ENCODE measurements at regions not wholly inside any gene's neighbourhood (a gene's known extent, or its start where the extent isn't known, plus 50 kb on each side); places are given as distances from the start of the nearest gene placed in this dataset.

GRCh38 chr20:50295762-50296449 lies 105.3 kb downstream of the CEBPB start:
- no peak for TF ChIP-seq JUND (IDR thresholded peaks at IDR 0.05; ENCODE audit: low read depth)
- peak in 1 of 2 experiments; percentile 50 for DNase-seq (ENCODE audit: low read depth in 1 of 2, low spot score in 1 of 2)
- in situ Hi-C loops (cut with HindIII; ENCODE audit: low pct_unique_long_range_greater_than_20kb, low sequenced_read_pairs), result no loop called here

- in situ Hi-C loops (cut with HindIII; ENCODE audit: low pct_unique_long_range_greater_than_20kb, low sequenced_read_pairs), result no loop called here
These were observed 106.1 kb downstream of the CEBPB start for GRCh38 chr20:50296450-50297375.

GRCh38 chr20:50297498-50298376 lies 107.1 kb downstream of the CEBPB start:
- DNase-seq (ENCODE audit: low read depth in 1 of 2, low spot score in 1 of 2), result no peak
- in situ Hi-C loops (cut with HindIII; ENCODE audit: low pct_unique_long_range_greater_than_20kb, low sequenced_read_pairs), result no loop called here
- no peak for TF ChIP-seq JUND (IDR thresholded peaks at IDR 0.05; ENCODE audit: low read depth)

More at GRCh38 chr20:50296450-50297375, 106.1 kb downstream of the CEBPB start:
- DNase-seq (ENCODE audit: low read depth in 1 of 2, low spot score in 1 of 2), result no peak
- TF ChIP-seq JUND (IDR thresholded peaks at IDR 0.05; ENCODE audit: low read depth), result no peak

- in situ Hi-C loops (cut with HindIII; ENCODE audit: low pct_unique_long_range_greater_than_20kb, low sequenced_read_pairs), result no loop called here
- peak in 1 of 2 experiments; percentile 53 for DNase-seq (ENCODE audit: low read depth in 1 of 2, low spot score in 1 of 2)
- TF ChIP-seq JUND (IDR thresholded peaks at IDR 0.05; ENCODE audit: low read depth), result no peak
These were observed 108.1 kb downstream of the CEBPB start for GRCh38 chr20:50298554-50299324.

- DNase-seq (ENCODE audit: low read depth in 1 of 2, low spot score in 1 of 2), result no peak
- TF ChIP-seq JUND (IDR thresholded peaks at IDR 0.05; ENCODE audit: low read depth), result no peak
- in situ Hi-C loops (cut with HindIII; ENCODE audit: low pct_unique_long_range_greater_than_20kb, low sequenced_read_pairs), result no loop called here
These were observed 108.6 kb downstream of the CEBPB start for GRCh38 chr20:50299325-50299629.

GRCh38 chr20:50301165-50301564 lies 110.5 kb downstream of the CEBPB start:
- in situ Hi-C loops (cut with HindIII; ENCODE audit: low pct_unique_long_range_greater_than_20kb, low sequenced_read_pairs), result no loop called here
- no peak for TF ChIP-seq JUND (IDR thresholded peaks at IDR 0.05; ENCODE audit: low read depth)
- no peak for DNase-seq (ENCODE audit: low read depth in 1 of 2, low spot score in 1 of 2)

GRCh38 chr20:50301712-50302111 lies 111.1 kb downstream of the CEBPB start:
- in situ Hi-C loops (cut with HindIII; ENCODE audit: low pct_unique_long_range_greater_than_20kb, low sequenced_read_pairs), result no loop called here
- no peak for DNase-seq (ENCODE audit: low read depth in 1 of 2, low spot score in 1 of 2)
- no peak for TF ChIP-seq JUND (IDR thresholded peaks at IDR 0.05; ENCODE audit: low read depth)

GRCh38 chr20:50302341-50303057 lies 111.9 kb downstream of the CEBPB start:
- TF ChIP-seq JUND (IDR thresholded peaks at IDR 0.05; ENCODE audit: low read depth), result no peak
- in situ Hi-C loops (cut with HindIII; ENCODE audit: low pct_unique_long_range_greater_than_20kb, low sequenced_read_pairs), result no loop called here
- DNase-seq (ENCODE audit: low read depth in 1 of 2, low spot score in 1 of 2), result no peak

GRCh38 chr20:50303573-50304500 lies 113.2 kb downstream of the CEBPB start:
- peak in 1 of 2 experiments; percentile 64 for DNase-seq (ENCODE audit: low read depth in 1 of 2, low spot score in 1 of 2)
- in situ Hi-C loops (cut with HindIII; ENCODE audit: low pct_unique_long_range_greater_than_20kb, low sequenced_read_pairs), result no loop called here
- TF ChIP-seq JUND (IDR thresholded peaks at IDR 0.05; ENCODE audit: low read depth), result no peak

GRCh38 chr20:50304501-50304856 lies 113.8 kb downstream of the CEBPB start:
- in situ Hi-C loops (cut with HindIII; ENCODE audit: low pct_unique_long_range_greater_than_20kb, low sequenced_read_pairs), result no loop called here
- TF ChIP-seq JUND (IDR thresholded peaks at IDR 0.05; ENCODE audit: low read depth), result no peak
- no peak for DNase-seq (ENCODE audit: low read depth in 1 of 2, low spot score in 1 of 2)
